ENCODE measurements at regions not wholly inside any gene's neighbourhood (a gene's known extent, or its start where the extent isn't known, plus 50 kb on each side); places are given as distances from the start of the nearest gene placed in this dataset.

- Histone ChIP-seq H3K9me3 (ENCODE audit: control insufficient read depth in 3 of 3, low read length in 3 of 3) (no peaks in the 10 kb centered on the region), H3K4me3 (ENCODE audit: low read length in 3 of 3) (no peak overlapping the region), H3K27ac (ENCODE audit: low read depth, low read length) (no peak overlapping the region), H3K36me3 (ENCODE audit: control insufficient read depth in 3 of 3, insufficient read depth in 3 of 3, low read length in 3 of 3) (no peaks in the 10 kb centered on the region), H3K9ac (ENCODE audit: low read depth in 1 of 3, low read length in 3 of 3) (no peak overlapping the region), H3K27me3 (ENCODE audit: control insufficient read depth in 3 of 3, insufficient read depth in 3 of 3, low read length in 3 of 3) (no peaks in the 10 kb centered on the region), H3K4me1 (ENCODE audit: control insufficient read depth in 3 of 3, insufficient read depth in 3 of 3, low read length in 3 of 3) (no peaks in the 10 kb centered on the region)
These were observed 247.9 kb upstream of the PCDH15 start for GRCh38 chr10:55048830-55049498.

GRCh38 chr10:55043540-55043939, 242.5 kb upstream of the PCDH15 start:
- H3K9me3 ChIP-seq (ENCODE audit: control insufficient read depth in 3 of 3, low read length in 3 of 3) = no peaks in the 10 kb centered on the region
- H3K36me3 ChIP-seq (ENCODE audit: control insufficient read depth in 3 of 3, insufficient read depth in 3 of 3, low read length in 3 of 3) = no peaks in the 10 kb centered on the region
- H3K9ac ChIP-seq (ENCODE audit: low read depth in 1 of 3, low read length in 3 of 3) = no peak overlapping the region

GRCh38 chr10:55033061-55033460, 232.0 kb upstream of the PCDH15 start:
- no peaks in the 10 kb centered on the region for H3K27me3 ChIP-seq (ENCODE audit: control insufficient read depth in 3 of 3, insufficient read depth in 3 of 3, low read length in 3 of 3)
- H3K27ac ChIP-seq (ENCODE audit: low read depth, low read length) = no peak overlapping the region
- no peaks in the 10 kb centered on the region for H3K36me3 ChIP-seq (ENCODE audit: control insufficient read depth in 3 of 3, insufficient read depth in 3 of 3, low read length in 3 of 3)
- no peaks in the 10 kb centered on the region for H3K9me3 ChIP-seq (ENCODE audit: control insufficient read depth in 3 of 3, low read length in 3 of 3)
- H3K4me3 ChIP-seq (ENCODE audit: low read length in 3 of 3) = no peak overlapping the region
- no peaks in the 10 kb centered on the region for H3K4me1 ChIP-seq (ENCODE audit: control insufficient read depth in 3 of 3, insufficient read depth in 3 of 3, low read length in 3 of 3)
- H3K9ac ChIP-seq (ENCODE audit: low read depth in 1 of 3, low read length in 3 of 3) = no peak overlapping the region

More at GRCh38 chr10:55043540-55043939, 242.5 kb upstream of the PCDH15 start:
- Histone ChIP-seq H3K27ac (ENCODE audit: low read depth, low read length) (no peak overlapping the region), H3K4me3 (ENCODE audit: low read length in 3 of 3) (no peak overlapping the region), H3K4me1 (ENCODE audit: control insufficient read depth in 3 of 3, insufficient read depth in 3 of 3, low read length in 3 of 3) (no peaks in the 10 kb centered on the region), H3K27me3 (ENCODE audit: control insufficient read depth in 3 of 3, insufficient read depth in 3 of 3, low read length in 3 of 3) (no peaks in the 10 kb centered on the region)

- H3K36me3 ChIP-seq (ENCODE audit: control insufficient read depth in 3 of 3, insufficient read depth in 3 of 3, low read length in 3 of 3) = no peaks in the 10 kb centered on the region
- H3K27me3 ChIP-seq (ENCODE audit: control insufficient read depth in 3 of 3, insufficient read depth in 3 of 3, low read length in 3 of 3) = no peaks in the 10 kb centered on the region
- H3K4me1 ChIP-seq (ENCODE audit: control insufficient read depth in 3 of 3, insufficient read depth in 3 of 3, low read length in 3 of 3) = no peaks in the 10 kb centered on the region
- no peaks in the 10 kb centered on the region for H3K9me3 ChIP-seq (ENCODE audit: control insufficient read depth in 3 of 3, low read length in 3 of 3)
- no peak overlapping the region for H3K4me3 ChIP-seq (ENCODE audit: low read length in 3 of 3)
- no peak overlapping the region for H3K27ac ChIP-seq (ENCODE audit: low read depth, low read length)
- H3K9ac ChIP-seq (ENCODE audit: low read depth in 1 of 3, low read length in 3 of 3) = no peak overlapping the region
These were observed 223.7 kb upstream of the PCDH15 start for GRCh38 chr10:55024713-55025112.

- Histone ChIP-seq H3K27ac (ENCODE audit: low read depth, low read length) (no peak overlapping the region), H3K9ac (ENCODE audit: low read depth in 1 of 3, low read length in 3 of 3) (no peak overlapping the region), H3K4me3 (ENCODE audit: low read length in 3 of 3) (no peak overlapping the region), H3K4me1 (ENCODE audit: control insufficient read depth in 3 of 3, insufficient read depth in 3 of 3, low read length in 3 of 3) (no peaks in the 10 kb centered on the region), H3K36me3 (ENCODE audit: control insufficient read depth in 3 of 3, insufficient read depth in 3 of 3, low read length in 3 of 3) (no peaks in the 10 kb centered on the region), H3K27me3 (ENCODE audit: control insufficient read depth in 3 of 3, insufficient read depth in 3 of 3, low read length in 3 of 3) (no peaks in the 10 kb centered on the region), H3K9me3 (ENCODE audit: control insufficient read depth in 3 of 3, low read length in 3 of 3) (no peaks in the 10 kb centered on the region)
These were observed 218.4 kb upstream of the PCDH15 start for GRCh38 chr10:55019439-55019838.

- Histone ChIP-seq H3K9ac (ENCODE audit: low read depth in 1 of 3, low read length in 3 of 3) (no peak overlapping the region), H3K36me3 (ENCODE audit: control insufficient read depth in 3 of 3, insufficient read depth in 3 of 3, low read length in 3 of 3) (no peaks in the 10 kb centered on the region), H3K9me3 (ENCODE audit: control insufficient read depth in 3 of 3, low read length in 3 of 3) (no peaks in the 10 kb centered on the region), H3K4me1 (ENCODE audit: control insufficient read depth in 3 of 3, insufficient read depth in 3 of 3, low read length in 3 of 3) (no peaks in the 10 kb centered on the region), H3K27me3 (ENCODE audit: control insufficient read depth in 3 of 3, insufficient read depth in 3 of 3, low read length in 3 of 3) (no peaks in the 10 kb centered on the region), H3K4me3 (ENCODE audit: low read length in 3 of 3) (no peak overlapping the region), H3K27ac (ENCODE audit: low read depth, low read length) (no peak overlapping the region)
These were observed 212.3 kb upstream of the PCDH15 start for GRCh38 chr10:55013318-55013717.

- no peak overlapping the region for H3K4me3 ChIP-seq (ENCODE audit: low read length in 3 of 3)
- H3K9ac ChIP-seq (ENCODE audit: low read depth in 1 of 3, low read length in 3 of 3) = no peak overlapping the region
- no peaks in the 10 kb centered on the region for H3K27me3 ChIP-seq (ENCODE audit: control insufficient read depth in 3 of 3, insufficient read depth in 3 of 3, low read length in 3 of 3)
These were observed 201.4 kb upstream of the PCDH15 start for GRCh38 chr10:55002420-55002819.

GRCh38 chr10:55001422-55001821, 200.4 kb upstream of the PCDH15 start:
- no peak overlapping the region for H3K27ac ChIP-seq (ENCODE audit: low read depth, low read length)
- H3K4me1 ChIP-seq (ENCODE audit: control insufficient read depth in 3 of 3, insufficient read depth in 3 of 3, low read length in 3 of 3) = peaks cover 0 to 3% (median 0%) of the 10 kb centered on the region in 3 donors

More at GRCh38 chr10:55002420-55002819, 201.4 kb upstream of the PCDH15 start:
- no peaks in the 10 kb centered on the region for H3K36me3 ChIP-seq (ENCODE audit: control insufficient read depth in 3 of 3, insufficient read depth in 3 of 3, low read length in 3 of 3)
- no peaks in the 10 kb centered on the region for H3K9me3 ChIP-seq (ENCODE audit: control insufficient read depth in 3 of 3, low read length in 3 of 3)
- no peak overlapping the region for H3K27ac ChIP-seq (ENCODE audit: low read depth, low read length)
- H3K4me1 ChIP-seq (ENCODE audit: control insufficient read depth in 3 of 3, insufficient read depth in 3 of 3, low read length in 3 of 3) = peaks cover 0 to 3% (median 0%) of the 10 kb centered on the region in 3 donors

GRCh38 chr10:54993148-54993547, 192.1 kb upstream of the PCDH15 start:
- Histone ChIP-seq H3K9me3 (ENCODE audit: control insufficient read depth in 3 of 3, low read length in 3 of 3) (no peaks in the 10 kb centered on the region), H3K27me3 (ENCODE audit: control insufficient read depth in 3 of 3, insufficient read depth in 3 of 3, low read length in 3 of 3) (no peaks in the 10 kb centered on the region), H3K27ac (ENCODE audit: low read depth, low read length) (no peak overlapping the region), H3K4me3 (ENCODE audit: low read length in 3 of 3) (no peak overlapping the region), H3K9ac (ENCODE audit: low read depth in 1 of 3, low read length in 3 of 3) (no peak overlapping the region), H3K36me3 (ENCODE audit: control insufficient read depth in 3 of 3, insufficient read depth in 3 of 3, low read length in 3 of 3) (no peaks in the 10 kb centered on the region), H3K4me1 (ENCODE audit: control insufficient read depth in 3 of 3, insufficient read depth in 3 of 3, low read length in 3 of 3) (no peaks in the 10 kb centered on the region)

More at GRCh38 chr10:55001422-55001821, 200.4 kb upstream of the PCDH15 start:
- H3K27me3 ChIP-seq (ENCODE audit: control insufficient read depth in 3 of 3, insufficient read depth in 3 of 3, low read length in 3 of 3) = no peaks in the 10 kb centered on the region
- no peak overlapping the region for H3K9ac ChIP-seq (ENCODE audit: low read depth in 1 of 3, low read length in 3 of 3)
- no peak overlapping the region for H3K4me3 ChIP-seq (ENCODE audit: low read length in 3 of 3)
- H3K36me3 ChIP-seq (ENCODE audit: control insufficient read depth in 3 of 3, insufficient read depth in 3 of 3, low read length in 3 of 3) = no peaks in the 10 kb centered on the region
- H3K9me3 ChIP-seq (ENCODE audit: control insufficient read depth in 3 of 3, low read length in 3 of 3) = no peaks in the 10 kb centered on the region

GRCh38 chr10:54985732-54986131, 184.7 kb upstream of the PCDH15 start:
- Histone ChIP-seq H3K9me3 (ENCODE audit: control insufficient read depth in 3 of 3, low read length in 3 of 3) (no peaks in the 10 kb centered on the region), H3K9ac (ENCODE audit: low read depth in 1 of 3, low read length in 3 of 3) (no peak overlapping the region), H3K36me3 (ENCODE audit: control insufficient read depth in 3 of 3, insufficient read depth in 3 of 3, low read length in 3 of 3) (no peaks in the 10 kb centered on the region), H3K4me3 (ENCODE audit: low read length in 3 of 3) (no peak overlapping the region), H3K27me3 (ENCODE audit: control insufficient read depth in 3 of 3, insufficient read depth in 3 of 3, low read length in 3 of 3) (no peaks in the 10 kb centered on the region), H3K27ac (ENCODE audit: low read depth, low read length) (no peak overlapping the region), H3K4me1 (ENCODE audit: control insufficient read depth in 3 of 3, insufficient read depth in 3 of 3, low read length in 3 of 3) (no peaks in the 10 kb centered on the region)

Measured in skeletal muscle tissue (tissue), 3 donors.